Ovary (tissue), 3 donors: ENCODE measurements at regions not wholly inside any gene's neighbourhood (a gene's known extent, or its start where the extent isn't known, plus 50 kb on each side); places are given as distances from the start of the nearest gene placed in this dataset.

Experiments
- EP300 ChIP-seq: sonication (generic); formaldehyde crosslinking; IDR thresholded peaks from one replicate; pipeline ENCODE4 v1.6.1; 2017; ENCODE audit warnings: antibody characterized with exemption
- POLR2A ChIP-seq: fragments of 450-650 bp; IDR thresholded peaks from one replicate; pipeline ENCODE4 v1.6.1; 2017; ENCODE audit warnings: antibody characterized with exemption, mild to moderate bottlenecking, moderate library complexity
- TF ChIP-seq, protein P1 (sequence below), 3 donors: fragments of 450-650 bp in 2 of 3; fragments of 200-600 bp in 1 of 3; IDR thresholded peaks; one replicate each; pipeline versions ENCODE4 v1.5.1 to v1.8.0; 2016 to 2022; ENCODE audit warnings: antibody characterized with exemption in 3 of 3, mild to moderate bottlenecking in 1 of 3
- donor health status: DM: no; HTN: no; CAD: no.

DNA sequence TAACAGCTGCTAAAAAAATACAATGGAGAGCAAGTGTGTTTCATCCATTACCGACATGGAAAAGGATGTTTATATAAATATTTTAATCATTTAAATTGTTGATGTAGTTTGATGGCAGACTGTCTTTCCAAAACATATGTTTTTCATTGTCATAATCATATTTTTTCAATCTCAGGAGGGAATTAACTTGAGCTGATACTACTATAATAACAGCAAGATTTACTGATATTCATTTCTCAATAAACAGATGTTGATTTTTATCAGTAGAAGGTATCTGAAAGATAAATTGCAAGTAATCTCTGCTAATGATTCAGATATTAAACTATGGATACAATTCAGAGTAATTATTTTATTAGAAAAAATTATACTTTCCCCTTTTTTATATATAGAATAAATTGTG, 274.9 kb upstream of the TMEFF2 start:
- TF ChIP-seq, protein P1, sequence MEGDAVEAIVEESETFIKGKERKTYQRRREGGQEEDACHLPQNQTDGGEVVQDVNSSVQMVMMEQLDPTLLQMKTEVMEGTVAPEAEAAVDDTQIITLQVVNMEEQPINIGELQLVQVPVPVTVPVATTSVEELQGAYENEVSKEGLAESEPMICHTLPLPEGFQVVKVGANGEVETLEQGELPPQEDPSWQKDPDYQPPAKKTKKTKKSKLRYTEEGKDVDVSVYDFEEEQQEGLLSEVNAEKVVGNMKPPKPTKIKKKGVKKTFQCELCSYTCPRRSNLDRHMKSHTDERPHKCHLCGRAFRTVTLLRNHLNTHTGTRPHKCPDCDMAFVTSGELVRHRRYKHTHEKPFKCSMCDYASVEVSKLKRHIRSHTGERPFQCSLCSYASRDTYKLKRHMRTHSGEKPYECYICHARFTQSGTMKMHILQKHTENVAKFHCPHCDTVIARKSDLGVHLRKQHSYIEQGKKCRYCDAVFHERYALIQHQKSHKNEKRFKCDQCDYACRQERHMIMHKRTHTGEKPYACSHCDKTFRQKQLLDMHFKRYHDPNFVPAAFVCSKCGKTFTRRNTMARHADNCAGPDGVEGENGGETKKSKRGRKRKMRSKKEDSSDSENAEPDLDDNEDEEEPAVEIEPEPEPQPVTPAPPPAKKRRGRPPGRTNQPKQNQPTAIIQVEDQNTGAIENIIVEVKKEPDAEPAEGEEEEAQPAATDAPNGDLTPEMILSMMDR (IDR thresholded peaks at IDR 0.05) = no peak
- TF ChIP-seq POLR2A (no peak), EP300 (no peak)
